AG09319 (cell line): ENCODE measurements at regions not wholly inside any gene's neighbourhood (a gene's known extent, or its start where the extent isn't known, plus 50 kb on each side); places are given as distances from the start of the nearest gene placed in this dataset.

Experiments
- DNase-seq: peaks from one replicate; pipeline ENCODE4 v3.0.0-alpha.2; 2010; ENCODE audit warnings: low read depth; ENCODE audit errors: extremely low read depth
- TF ChIP-seq, protein P1 (sequence below): IDR thresholded peaks from 2 replicates; pipeline ENCODE4 v1.5.1; 2011; ENCODE audit warnings: low read depth, mild to moderate bottlenecking, inconsistent platforms, low read length, moderate library complexity

GRCh38 chr2:128391679-128392078 lies 73.0 kb upstream of the HS6ST1 start:
- DNase-seq = no peak
- TF ChIP-seq, protein P1, sequence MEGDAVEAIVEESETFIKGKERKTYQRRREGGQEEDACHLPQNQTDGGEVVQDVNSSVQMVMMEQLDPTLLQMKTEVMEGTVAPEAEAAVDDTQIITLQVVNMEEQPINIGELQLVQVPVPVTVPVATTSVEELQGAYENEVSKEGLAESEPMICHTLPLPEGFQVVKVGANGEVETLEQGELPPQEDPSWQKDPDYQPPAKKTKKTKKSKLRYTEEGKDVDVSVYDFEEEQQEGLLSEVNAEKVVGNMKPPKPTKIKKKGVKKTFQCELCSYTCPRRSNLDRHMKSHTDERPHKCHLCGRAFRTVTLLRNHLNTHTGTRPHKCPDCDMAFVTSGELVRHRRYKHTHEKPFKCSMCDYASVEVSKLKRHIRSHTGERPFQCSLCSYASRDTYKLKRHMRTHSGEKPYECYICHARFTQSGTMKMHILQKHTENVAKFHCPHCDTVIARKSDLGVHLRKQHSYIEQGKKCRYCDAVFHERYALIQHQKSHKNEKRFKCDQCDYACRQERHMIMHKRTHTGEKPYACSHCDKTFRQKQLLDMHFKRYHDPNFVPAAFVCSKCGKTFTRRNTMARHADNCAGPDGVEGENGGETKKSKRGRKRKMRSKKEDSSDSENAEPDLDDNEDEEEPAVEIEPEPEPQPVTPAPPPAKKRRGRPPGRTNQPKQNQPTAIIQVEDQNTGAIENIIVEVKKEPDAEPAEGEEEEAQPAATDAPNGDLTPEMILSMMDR = no peak

GRCh38 chr2:128392207-128392606 lies 73.5 kb upstream of the HS6ST1 start:
- TF ChIP-seq, protein P1 = no peak
- DNase-seq = no peak

- no peak for DNase-seq
- TF ChIP-seq, protein P1 = no peak
Observed at GRCh38 chr2:128394007-128394730, 75.5 kb upstream of the HS6ST1 start.

- TF ChIP-seq, protein P1 = no peak
- no peak for DNase-seq
Observed at GRCh38 chr2:128395196-128395595, 76.5 kb upstream of the HS6ST1 start.

DNA sequence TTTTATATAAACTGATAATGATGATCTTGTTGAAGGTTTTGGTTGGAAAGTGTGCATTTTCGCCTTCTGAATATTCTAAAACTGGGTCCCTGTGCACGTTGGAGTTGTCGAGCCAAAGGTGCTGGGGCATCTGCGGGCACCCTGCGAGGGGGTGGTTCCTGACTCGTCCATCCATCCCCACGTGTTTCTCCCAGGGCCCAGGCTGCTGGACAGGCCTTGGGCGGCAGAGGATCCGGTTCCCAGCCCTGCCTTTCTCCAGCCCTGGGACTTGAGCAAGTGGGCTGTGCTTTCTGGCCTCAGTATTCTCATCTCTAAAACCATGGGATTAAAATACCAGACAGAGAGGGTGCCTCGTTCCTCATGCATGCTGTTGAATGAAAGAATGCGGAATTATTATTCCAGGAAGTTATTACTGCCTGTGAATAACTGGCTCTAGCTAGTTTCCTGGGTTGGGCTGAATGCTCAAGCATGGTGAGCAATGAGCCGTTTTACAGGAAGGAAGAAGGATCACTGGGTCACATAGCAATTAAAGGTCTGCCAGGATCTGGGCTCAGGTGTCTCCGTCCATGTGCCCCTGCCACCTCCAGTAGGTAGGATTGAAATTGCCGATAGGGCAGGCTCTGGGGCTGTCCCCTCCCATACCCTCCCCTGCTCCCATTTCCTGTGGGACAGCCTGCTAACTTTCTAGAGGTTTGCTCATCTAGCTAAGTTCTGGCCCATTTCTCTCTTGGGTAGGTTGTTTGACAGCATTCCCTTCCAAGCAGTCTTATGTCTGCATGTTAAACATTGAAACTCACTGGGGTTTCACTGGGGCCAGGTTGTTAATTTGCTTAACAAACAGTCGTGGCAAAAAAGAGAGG lies 77.2 kb upstream of the HS6ST1 start:
- DNase-seq = no peak

DNA sequence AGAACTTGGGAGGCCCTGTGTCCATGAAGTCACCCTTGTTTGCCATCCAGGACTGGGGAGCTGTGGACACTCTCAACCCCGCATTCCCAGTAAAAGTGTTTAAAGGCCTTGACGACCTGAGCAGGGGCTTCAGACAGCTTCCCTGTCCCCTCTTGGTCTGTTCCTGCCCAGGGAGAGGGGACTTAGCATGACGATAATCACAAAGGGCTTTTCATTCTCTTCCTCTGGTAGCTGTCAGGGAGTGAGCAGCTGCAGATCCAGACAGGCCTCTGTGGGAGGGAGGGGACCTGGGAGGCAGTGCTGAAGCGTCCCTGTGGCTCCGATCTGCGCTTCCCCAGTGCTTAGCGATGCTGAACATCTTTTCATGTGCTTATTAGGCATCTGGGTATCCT lies 77.8 kb upstream of the HS6ST1 start:
- DNase-seq = no peak
- TF ChIP-seq, protein P1 = no peak

More for the DNA sequence above, 77.2 kb upstream of the HS6ST1 start:
- TF ChIP-seq, protein P1 = no peak

- TF ChIP-seq, protein P1 = no peak
- no peak for DNase-seq
Observed at GRCh38 chr2:128396946-128397345, 78.3 kb upstream of the HS6ST1 start.
